Parathyroid adenoma (tissue), 2 donors: ENCODE measurements at regions not wholly inside any gene's neighbourhood (a gene's known extent, or its start where the extent isn't known, plus 50 kb on each side); places are given as distances from the start of the nearest gene placed in this dataset.
A peak's percentile ranks its signal among the peaks of the same experiment; 100 is the strongest.

Source experiments
- H2AFZ ChIP-seq: fragments of 300-600 bp; sonication (generic); one replicate; pipeline ENCODE4 v1.7.0; 2017; ENCODE audit warnings: antibody characterized with exemption, mild to moderate bottlenecking
- H3K27ac ChIP-seq: fragments of 300-600 bp; sonication (generic); one replicate; pipeline ENCODE4 v1.7.0; 2017
- H3K27me3 ChIP-seq: fragments of 300-600 bp; sonication (generic); one replicate; pipeline ENCODE4 v1.7.0; 2017; ENCODE audit warnings: low read length; ENCODE audit not compliant: control insufficient read depth, insufficient read depth
- H3K36me3 ChIP-seq: fragments of 300-600 bp; sonication (generic); one replicate; pipeline ENCODE4 v1.7.0; 2017; ENCODE audit warnings: low read length; ENCODE audit not compliant: control insufficient read depth, insufficient read depth
- H3K4me1 ChIP-seq: fragments of 300-600 bp; sonication (generic); one replicate; pipeline ENCODE4 v1.7.0; 2017; ENCODE audit warnings: control low read depth
- H3K4me2 ChIP-seq: fragments of 300-600 bp; sonication (generic); one replicate; pipeline ENCODE4 v1.7.0; 2017; ENCODE audit warnings: low read length
- H3K4me3 ChIP-seq: fragments of 300-600 bp; sonication (generic); one replicate; pipeline ENCODE4 v1.7.0; 2017; ENCODE audit warnings: low read depth, low read length
- H3K79me2 ChIP-seq: fragments of 300-600 bp; sonication (generic); one replicate; pipeline ENCODE4 v1.7.0; 2017; ENCODE audit warnings: control low read depth
- H3K9ac ChIP-seq: fragments of 300-600 bp; sonication (generic); one replicate; pipeline ENCODE4 v1.7.0; 2017; ENCODE audit warnings: mild to moderate bottlenecking
- H3K9me3 ChIP-seq: fragments of 300-600 bp; sonication (generic); one replicate; pipeline ENCODE4 v1.7.0; 2017; ENCODE audit warnings: low read length; ENCODE audit not compliant: control insufficient read depth
- TF ChIP-seq, protein P1 (sequence below): fragments of 300-600 bp; sonication (generic); IDR thresholded peaks from one replicate; pipeline ENCODE4 v1.7.0; 2017; ENCODE audit warnings: antibody characterized with exemption, mild to moderate bottlenecking
- donor health status: primary hyperparathyroidism.

DNA sequence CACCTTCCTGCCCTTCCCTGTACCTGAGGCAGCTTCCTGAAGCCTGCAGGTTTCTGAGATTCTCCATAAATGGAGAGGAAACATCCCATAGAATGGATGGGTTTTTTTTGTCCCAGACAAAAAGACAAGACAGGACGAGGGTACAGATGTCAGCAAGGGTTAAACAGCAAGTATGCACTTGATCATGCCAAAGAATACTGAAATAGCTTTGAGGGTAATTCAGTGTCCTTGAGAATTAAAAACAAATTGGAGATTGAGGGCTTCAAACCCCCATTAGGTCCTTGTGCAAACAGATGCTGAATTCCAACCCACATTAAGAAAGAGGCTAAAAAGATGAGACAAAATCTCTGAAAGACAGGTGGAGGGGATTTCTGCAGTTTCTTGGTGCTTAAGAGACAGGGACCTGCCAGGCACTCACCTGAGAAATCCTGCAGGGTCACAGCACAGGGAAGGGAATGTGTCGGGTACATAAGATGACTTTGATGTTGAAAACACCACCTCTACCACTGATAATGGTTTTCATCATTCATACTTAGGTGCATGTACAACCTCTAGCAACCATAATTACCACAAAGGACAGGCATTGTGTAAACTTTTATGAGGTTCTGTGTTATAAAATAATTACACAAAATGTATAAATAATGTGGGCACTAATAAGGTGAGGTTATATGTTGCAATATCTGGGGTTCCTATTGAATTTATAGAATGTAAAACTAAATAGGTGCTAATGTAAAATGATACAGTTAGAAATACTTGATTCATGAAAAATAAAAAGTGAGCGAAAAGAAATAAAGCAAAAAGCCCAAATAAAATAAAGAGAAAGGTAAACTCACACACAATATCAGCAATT, 107.1 kb upstream of the TOP3B start:
- Histone ChIP-seq H3K4me2 (no peak overlapping the region), H3K79me2 (no peaks in the 10 kb centered on the region), H3K9me3 (no peaks in the 10 kb centered on the region), H3K9ac (no peak overlapping the region), H2AFZ (no peak overlapping the region), H3K4me1 (peaks cover 2% of the 10 kb centered on the region), H3K4me3 (no peak overlapping the region), H3K27ac (no peak overlapping the region), H3K27me3 (no peaks in the 10 kb centered on the region), H3K36me3 (no peaks in the 10 kb centered on the region)
- TF ChIP-seq, protein P1, sequence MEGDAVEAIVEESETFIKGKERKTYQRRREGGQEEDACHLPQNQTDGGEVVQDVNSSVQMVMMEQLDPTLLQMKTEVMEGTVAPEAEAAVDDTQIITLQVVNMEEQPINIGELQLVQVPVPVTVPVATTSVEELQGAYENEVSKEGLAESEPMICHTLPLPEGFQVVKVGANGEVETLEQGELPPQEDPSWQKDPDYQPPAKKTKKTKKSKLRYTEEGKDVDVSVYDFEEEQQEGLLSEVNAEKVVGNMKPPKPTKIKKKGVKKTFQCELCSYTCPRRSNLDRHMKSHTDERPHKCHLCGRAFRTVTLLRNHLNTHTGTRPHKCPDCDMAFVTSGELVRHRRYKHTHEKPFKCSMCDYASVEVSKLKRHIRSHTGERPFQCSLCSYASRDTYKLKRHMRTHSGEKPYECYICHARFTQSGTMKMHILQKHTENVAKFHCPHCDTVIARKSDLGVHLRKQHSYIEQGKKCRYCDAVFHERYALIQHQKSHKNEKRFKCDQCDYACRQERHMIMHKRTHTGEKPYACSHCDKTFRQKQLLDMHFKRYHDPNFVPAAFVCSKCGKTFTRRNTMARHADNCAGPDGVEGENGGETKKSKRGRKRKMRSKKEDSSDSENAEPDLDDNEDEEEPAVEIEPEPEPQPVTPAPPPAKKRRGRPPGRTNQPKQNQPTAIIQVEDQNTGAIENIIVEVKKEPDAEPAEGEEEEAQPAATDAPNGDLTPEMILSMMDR, result no peak

DNA sequence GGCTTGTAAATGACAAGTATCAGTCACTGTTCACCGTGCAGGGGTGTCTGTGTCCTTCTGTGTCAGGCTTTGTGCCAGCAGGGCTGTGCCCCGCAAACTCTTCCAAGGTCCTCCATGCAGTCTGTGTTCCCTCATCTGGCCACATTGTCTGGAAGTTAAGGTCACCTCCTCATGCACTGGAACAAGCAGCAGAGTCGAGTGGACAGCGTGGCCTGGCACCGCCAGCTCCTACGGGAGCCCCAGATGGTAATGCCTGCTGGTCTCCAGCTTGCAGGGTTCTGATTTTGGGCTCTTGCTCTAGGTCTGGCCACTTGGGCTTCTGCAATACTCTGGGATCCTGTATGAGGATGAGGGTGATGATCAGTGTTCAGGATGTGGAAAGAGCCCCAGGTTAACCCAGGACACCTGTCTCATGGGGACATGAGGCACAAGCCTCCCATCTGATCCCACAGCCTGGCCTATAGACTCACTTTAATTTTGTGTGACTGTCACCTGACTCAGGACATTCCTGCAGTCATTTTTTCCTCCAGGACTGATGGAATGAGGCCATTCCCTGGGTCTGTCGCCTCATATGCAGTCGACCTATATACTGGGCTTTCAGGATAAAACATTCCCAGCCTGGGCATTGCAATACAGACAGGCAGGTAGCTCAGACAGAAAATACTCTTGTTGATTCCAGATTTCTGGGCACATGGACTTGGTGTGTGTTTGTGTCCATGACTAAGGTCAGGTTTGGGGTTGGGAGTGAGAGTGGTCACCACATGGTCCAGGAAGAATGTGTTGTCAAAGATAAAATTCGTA, 106.3 kb upstream of the TOP3B start:
- TF ChIP-seq, protein P1, result no peak
- H3K36me3 ChIP-seq, result no peaks in the 10 kb centered on the region
- H3K27me3 ChIP-seq, result no peaks in the 10 kb centered on the region

DNA sequence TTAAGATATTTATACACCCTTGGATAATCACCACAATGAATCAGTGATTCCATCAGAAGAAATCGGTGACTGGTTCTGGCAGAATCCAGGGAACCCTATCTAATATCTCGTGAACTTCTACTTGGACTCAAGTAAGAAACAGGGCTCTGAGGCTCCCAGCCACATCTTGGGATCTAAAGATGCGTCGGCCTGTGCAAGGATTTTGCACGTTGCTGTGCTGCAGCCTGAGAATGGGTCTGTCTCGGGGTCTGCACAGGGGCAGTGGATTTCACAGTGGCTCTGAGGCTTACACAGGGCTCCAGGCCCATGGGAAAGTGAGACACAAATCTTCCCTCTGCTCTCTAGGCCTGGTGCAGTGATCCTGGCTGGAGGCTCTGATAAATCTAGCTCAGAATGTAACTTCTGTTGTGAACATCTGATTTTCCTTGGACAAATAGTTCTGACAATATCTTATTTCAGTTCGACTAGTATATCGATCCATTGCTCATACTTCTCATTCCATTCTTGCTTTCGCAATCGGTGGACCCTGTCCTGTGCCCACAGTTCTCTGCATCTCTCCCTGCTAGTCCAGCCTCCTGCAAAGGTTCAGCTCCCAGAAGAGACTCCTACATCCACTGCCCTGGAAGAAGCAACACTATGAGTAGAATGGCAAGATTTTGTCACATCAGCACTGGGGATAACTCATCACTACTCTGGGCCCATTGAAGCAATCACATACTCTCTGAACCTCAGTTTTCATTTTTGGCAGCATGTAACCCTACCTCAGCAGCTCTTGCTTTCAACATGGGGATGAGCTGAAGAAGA, 105.5 kb upstream of the TOP3B start:
- Histone ChIP-seq H3K9ac (no peak overlapping the region), H3K27ac (no peak overlapping the region), H3K36me3 (no peaks in the 10 kb centered on the region), H3K27me3 (no peaks in the 10 kb centered on the region), H3K79me2 (no peaks in the 10 kb centered on the region), H3K4me1 (peaks cover 2% of the 10 kb centered on the region), H3K4me3 (no peak overlapping the region), H2AFZ (no peak overlapping the region), H3K9me3 (no peaks in the 10 kb centered on the region), H3K4me2 (no peak overlapping the region)
- TF ChIP-seq, protein P1, result no peak

More for the DNA sequence above, 106.3 kb upstream of the TOP3B start:
- H3K9ac ChIP-seq, result no peak overlapping the region
- no peak overlapping the region for H3K27ac ChIP-seq
- H3K79me2 ChIP-seq, result no peaks in the 10 kb centered on the region
- no peaks in the 10 kb centered on the region for H3K9me3 ChIP-seq
- H3K4me2 ChIP-seq, result no peak overlapping the region
- H3K4me1 ChIP-seq, result peaks cover 2% of the 10 kb centered on the region
- no peak overlapping the region for H3K4me3 ChIP-seq
- H2AFZ ChIP-seq, result no peak overlapping the region

DNA sequence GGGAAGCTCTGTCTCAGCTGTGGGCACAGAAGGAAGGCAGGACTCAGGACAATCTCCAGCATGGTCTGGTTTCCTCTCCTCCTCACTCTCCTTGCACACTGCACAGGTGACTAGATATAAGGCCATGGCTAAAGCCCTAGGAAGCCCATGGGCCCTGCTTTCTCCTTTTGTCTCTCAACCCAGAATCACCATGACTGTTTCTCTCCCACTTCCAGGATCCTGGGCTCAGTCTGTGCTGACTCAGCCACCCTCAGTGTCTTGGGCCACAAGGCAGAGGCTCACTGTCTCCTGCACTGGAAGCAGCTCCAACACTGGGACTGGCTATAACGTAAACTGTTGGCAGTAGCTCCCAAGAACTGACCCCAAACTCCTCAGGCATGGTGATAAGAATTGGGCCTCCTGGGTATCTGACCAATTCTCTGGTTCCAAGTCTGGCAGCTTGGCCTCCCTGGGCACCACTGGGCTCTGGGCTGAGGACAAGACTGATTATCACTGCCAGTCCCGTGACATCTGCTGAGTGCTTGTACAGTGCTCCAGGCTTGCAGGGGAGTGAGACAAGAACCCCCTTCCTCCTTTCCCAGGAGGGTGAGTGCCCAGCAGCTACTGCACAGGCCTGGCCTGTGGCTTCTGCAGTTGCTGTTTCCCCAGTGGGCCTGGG, 104.0 kb upstream of the TOP3B start:
- Histone ChIP-seq H3K4me2 (no peak overlapping the region), H3K9ac (no peak overlapping the region), H2AFZ (peak overlapping the region; percentile 69), H3K4me1 (peaks cover 2% of the 10 kb centered on the region), H3K36me3 (no peaks in the 10 kb centered on the region), H3K79me2 (no peaks in the 10 kb centered on the region), H3K27ac (no peak overlapping the region), H3K27me3 (no peaks in the 10 kb centered on the region), H3K9me3 (no peaks in the 10 kb centered on the region), H3K4me3 (no peak overlapping the region)
- TF ChIP-seq, protein P1, result no peak
